NOMO-1 (cell line): ENCODE measurements at regions not wholly inside any gene's neighbourhood (a gene's known extent, or its start where the extent isn't known, plus 50 kb on each side); places are given as distances from the start of the nearest gene placed in this dataset.
"Not testable (repeated sequence)": the region's sequence is repeated elsewhere in the genome, so short reads cannot be mapped to it uniquely, and the experiment has no call there.

Experiments used
- DNase-seq, 2 experiments: peaks; one replicate each; lab custom pipeline; 2025; ENCODE audit not compliant: unreplicated experiment in 2 of 2; lab: John Stamatoyannopoulos, UW

DNA sequence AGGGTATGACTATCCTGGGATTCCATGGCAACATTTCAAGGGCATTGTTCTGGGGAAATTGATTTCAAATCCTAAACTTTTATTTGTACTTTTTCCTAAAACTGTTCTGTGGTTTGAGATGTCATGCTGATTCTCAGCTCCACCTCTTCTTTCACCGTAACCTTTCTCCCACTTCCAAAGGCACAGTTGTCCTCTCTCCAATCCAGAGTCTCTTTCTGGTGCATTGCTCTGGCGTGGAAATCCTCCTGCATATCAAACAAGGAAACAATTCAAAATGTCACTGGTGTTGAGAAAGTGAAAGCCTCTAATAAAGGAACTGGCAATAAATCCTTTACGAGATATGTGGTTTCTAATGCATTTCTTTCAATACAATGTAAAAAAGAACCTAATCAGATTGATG is 155.1 kb upstream of the CDH2 start:
- DNase-seq: no peak

DNA sequence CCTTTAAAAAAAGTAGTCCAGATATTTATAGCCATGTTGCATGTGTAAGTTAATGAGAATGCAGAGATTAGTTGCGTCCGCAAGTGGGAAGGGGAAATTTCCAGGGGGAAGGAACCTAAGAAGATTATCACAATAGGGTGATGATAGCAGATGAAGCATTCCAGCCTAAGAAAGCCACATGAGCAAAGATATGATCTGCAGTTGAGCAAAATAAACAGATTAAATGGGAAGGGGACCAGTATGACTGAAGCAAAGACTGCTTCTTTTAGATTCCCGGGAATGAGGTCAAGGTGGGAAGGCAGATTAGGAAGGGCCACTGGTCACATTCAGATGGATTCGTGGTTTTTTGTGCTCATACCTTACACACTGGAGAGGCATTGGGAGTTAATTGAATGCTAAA is 154.6 kb upstream of the CDH2 start:
- no peak for DNase-seq

DNA sequence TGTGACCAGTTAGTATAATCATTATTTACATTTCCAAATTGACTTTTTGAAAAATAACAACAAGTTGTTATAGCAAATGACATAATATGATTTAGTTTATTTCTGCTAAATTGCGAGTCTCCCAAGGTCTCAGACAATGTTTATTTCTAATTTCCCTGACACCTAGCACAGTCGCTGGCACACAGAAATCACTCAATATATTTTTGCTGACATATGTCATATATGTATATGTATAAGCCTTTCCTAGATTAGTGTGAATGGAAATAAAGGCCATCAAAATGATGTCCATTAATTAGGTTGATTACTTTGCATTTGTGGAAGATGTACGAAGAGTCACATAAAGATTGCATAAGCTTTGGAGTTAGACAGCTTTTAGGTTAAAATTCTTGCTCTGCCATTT is 136.7 kb upstream of the CDH2 start:
- DNase-seq: no peak

DNA sequence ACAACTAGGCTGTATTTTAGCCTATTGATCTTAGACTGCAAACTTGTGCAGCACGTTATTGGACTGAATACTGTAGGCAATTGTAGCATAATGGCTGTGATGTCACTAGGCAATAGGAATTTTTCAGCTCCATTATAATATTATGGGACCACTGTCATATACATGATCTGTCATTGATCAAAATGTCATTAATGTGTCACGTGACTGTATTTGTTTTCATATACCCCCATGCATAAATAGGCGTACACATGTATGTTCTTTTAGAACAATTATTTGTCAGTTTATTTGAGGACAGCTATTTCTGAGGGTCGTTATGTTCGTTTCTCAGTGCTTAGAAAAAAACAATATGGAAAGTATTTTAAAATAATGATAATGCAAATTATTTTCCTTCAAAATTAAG is 111.9 kb upstream of the CDH2 start:
- no peak for DNase-seq

DNA sequence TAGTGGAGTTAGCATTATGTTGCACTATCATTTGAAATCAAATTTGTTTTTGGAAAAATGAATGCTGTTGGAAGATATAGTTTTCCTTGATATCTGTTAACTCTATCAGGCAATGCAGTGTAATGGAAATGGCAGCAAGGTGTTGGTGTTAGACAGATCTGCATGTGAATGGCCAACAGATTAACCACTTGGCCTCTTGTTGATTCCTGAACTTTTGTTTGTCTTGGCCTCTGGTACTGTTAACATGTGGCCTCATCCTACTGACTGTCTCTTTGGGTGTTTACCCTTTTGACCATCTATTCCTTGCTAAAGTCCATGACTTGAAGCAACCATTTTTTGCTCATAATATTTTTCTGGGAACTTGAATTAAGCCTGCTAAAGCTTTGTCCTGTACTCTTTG is 110.2 kb upstream of the CDH2 start:
- no peak for DNase-seq

DNA sequence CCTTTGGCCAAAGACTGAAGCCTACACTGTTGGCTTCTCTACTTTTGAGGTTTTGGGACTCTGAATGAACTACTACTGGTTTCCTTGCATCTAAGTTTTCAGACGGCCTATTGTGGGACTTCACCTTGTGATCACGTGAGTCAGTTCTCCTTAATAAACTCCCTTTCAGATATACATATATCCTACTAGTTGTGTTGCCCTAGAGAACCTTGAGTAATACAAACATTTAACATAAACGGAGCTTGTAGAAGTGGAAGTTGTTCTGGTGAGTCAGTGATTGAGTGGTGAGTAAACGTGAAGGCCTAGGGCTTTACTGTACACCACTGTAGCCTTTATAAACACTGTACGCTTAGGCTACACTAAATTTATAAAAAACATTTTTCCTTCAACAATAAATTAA is 107.2 kb upstream of the CDH2 start:
- no peak for DNase-seq

DNA sequence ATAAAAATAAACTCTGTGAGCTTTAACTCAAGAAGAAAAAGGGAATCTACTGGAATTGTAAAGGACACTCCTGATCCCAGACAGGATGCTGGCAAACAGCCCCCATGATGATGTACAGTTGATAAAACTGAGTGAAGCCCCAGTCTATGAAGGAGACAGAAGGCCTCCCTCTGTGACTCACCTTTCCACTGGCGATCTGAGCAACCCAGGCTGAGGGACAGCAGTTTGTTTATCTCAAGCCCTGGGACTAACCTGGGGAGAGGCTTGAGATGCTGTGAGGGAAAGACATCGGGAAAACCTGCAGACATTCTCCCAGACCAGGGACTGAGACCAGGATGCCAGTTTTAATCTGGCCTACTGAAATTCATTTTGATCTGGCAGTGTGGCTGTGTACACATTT is 104.5 kb upstream of the CDH2 start:
- no peak for DNase-seq

DNA sequence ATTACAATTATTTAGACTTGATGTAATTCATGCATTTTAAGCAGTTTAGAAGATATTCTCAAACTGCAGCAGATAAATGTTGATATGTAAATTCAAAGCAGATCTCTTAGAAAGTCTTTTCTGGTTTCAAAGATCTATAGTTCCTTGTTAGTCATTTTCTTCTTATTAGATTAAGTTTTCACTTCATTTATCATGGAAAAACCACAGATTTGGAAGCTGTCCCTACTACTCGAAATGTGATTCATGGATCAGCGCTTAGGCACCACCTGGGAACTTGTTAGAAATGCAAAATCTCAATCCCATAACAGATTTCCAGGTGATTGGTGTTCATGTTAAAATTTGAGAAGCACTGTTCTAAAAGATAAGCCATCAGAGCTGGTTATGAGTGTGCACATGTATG is 92.8 kb upstream of the CDH2 start:
- DNase-seq: no peak

DNA sequence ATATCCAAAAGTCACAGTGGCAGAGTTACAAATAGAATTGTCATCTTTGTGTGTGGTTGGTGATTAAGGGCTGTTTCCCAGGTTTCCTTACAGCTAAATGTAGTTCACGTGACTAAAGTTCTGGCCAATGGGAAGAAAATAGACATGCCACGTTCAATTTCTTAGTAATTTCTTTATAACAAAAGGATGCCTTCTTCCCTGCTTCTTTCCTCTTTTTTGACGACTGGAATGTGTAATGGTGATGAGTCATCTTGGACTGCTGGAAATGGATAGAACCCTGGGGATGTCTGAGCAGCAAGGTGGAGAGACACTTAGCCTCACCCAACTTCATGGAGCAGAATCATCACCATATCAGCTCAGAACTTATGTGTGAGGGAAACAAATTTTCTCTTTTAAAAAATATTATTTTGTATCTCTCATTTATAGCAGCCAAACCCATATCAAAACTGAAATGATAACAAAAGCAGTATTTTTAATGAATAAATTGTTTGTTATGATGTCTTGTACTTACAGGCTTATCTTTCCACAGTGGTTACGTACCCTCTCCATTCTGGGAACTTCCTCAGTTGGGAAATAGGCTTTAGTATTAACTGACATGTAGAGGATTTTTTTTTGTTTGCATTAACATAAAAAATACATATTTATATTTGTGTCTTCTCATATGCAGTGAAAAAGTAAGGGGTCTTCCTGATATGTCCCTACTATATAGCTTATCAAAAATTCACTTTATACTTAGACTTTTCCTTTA is 91.1 kb upstream of the CDH2 start:
- DNase-seq: no peak

DNA sequence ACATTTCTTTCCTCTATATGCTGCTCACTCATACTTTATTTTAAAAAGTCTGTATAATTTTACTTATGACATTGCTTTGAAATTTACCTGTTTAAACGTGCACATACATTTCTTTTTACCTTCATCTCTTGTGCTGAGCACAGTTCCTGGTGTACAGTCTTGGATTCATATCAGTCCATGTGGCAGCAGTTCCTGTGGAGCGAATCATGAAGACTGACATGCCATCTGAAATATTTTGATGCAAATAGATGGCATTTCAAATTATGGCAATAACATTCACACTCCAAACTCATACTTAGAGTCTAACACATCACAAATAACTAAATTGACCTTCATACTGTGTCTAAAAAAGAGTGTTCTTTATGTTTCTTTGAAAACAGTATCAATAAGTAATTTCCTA is 90.3 kb upstream of the CDH2 start:
- DNase-seq: no peak

DNA sequence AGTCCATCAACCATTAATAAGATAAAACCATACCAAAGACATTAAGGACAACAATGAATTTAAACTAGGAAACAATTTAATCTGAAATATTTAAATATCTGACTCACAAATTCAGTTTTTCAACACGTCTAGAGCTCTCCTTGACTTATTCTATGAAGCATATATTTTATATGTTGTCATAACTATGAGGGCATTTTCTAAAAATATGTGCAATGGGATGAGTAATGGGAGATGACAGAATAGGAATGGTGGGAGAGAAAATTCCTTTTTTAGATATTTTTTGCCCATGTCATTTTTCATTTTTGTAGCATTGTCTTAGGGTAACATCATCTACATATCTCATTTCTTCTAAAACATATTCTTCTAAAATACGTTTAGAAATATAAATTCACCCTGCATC is 79.2 kb upstream of the CDH2 start:
- DNase-seq: no peak

DNA sequence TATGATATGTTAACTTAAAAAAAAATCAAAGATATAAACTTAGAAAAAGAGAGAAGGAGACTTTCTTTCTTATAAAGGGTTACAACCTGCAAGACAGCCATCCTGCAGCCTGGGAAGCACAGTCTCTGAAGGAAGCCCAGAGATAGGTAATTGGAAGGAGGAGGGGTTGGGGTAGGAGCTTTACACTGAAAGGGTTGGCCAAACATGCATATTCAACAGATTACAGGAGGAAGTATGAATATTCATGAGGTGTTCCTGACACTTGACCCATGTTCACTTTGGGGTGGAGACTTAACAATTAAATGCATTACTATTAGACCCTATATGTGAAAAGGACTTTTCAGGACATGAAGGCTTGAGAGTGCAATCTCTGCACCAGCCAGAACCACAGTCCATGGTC is 71.7 kb upstream of the CDH2 start:
- DNase-seq: no peak

DNA sequence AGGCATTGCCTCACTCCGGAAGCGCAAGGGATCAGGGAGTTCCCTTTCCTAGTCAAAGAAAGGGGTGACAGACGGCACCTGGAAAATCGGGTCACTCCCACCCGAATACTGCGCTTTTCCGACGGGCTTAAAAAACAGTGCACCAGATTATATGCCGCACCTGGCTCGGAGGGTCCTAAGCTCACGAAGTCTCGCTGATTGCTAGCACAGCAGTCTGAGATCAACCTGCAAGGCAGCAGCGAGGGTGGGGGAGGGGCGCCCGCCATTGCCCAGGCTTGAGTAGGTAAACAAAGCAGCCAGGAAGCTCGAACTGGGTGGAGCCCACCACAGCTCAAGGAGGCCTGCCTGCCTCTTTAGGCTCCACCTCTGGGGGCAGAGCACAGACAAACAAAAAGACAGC is 63.7 kb upstream of the CDH2 start:
- DNase-seq: not testable (repeated sequence)

DNA sequence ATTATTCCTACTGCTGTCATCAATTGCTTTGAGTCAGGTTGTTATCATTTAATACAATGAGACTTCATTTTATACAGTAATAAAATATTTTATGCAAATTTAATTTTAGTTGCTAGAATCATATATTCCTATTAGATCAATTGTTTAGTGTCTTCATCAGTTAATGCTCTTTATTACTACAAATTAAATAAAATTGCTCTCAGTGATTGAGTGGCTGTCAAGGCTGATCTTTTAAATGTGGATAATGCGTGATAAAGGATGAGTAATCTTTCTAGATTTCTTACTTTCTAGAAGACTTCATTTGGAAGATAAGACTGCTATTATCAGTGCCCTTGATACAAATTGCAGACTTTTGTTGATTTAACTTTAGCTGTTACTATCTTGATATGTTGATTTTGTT is 59.6 kb upstream of the CDH2 start:
- no peak for DNase-seq
